Skeletal muscle tissue (tissue), 3 donors: ENCODE measurements at regions not wholly inside any gene's neighbourhood (a gene's known extent, or its start where the extent isn't known, plus 50 kb on each side); places are given as distances from the start of the nearest gene placed in this dataset.

Experiments used
- H3K27ac ChIP-seq: one replicate; pipeline ENCODE4 v1.7.0; 2013; ENCODE audit warnings: mild to moderate bottlenecking, low read depth, low read length, inconsistent platforms
- H3K27me3 ChIP-seq, 3 donors: one replicate each; pipeline ENCODE4 v1.7.0; 2013; ENCODE audit warnings: low read length in 3 of 3; ENCODE audit not compliant: control insufficient read depth in 3 of 3, insufficient read depth in 3 of 3
- H3K36me3 ChIP-seq, 3 donors: one replicate each; pipeline ENCODE4 v1.7.0; 2013; ENCODE audit warnings: low read length in 3 of 3; ENCODE audit not compliant: control insufficient read depth in 3 of 3, insufficient read depth in 3 of 3
- H3K4me1 ChIP-seq, 3 donors: one replicate each; pipeline ENCODE4 v1.7.0; 2013; ENCODE audit warnings: low read length in 3 of 3, mild to moderate bottlenecking in 3 of 3; ENCODE audit not compliant: control insufficient read depth in 3 of 3, insufficient read depth in 3 of 3
- H3K4me3 ChIP-seq, 3 donors: one replicate each; pipeline ENCODE4 v1.7.0; 2013; ENCODE audit warnings: low read length in 3 of 3
- H3K9ac ChIP-seq, 3 donors: one replicate each; pipeline ENCODE4 v1.7.0; 2013; ENCODE audit warnings: low read length in 3 of 3, mild to moderate bottlenecking in 3 of 3, moderate library complexity in 2 of 3, low read depth in 1 of 3
- H3K9me3 ChIP-seq, 3 donors: one replicate each; pipeline ENCODE4 v1.7.0; 2013; ENCODE audit warnings: low read length in 3 of 3; ENCODE audit not compliant: control insufficient read depth in 3 of 3
- donor health status: Osteomylitis.

- Histone ChIP-seq H3K9me3 (no peaks in the 10 kb centered on the region), H3K4me1 (no peaks in the 10 kb centered on the region)
Measured at GRCh38 chr16:55078699-55079410, 148.2 kb downstream of the IRX5 start.

DNA sequence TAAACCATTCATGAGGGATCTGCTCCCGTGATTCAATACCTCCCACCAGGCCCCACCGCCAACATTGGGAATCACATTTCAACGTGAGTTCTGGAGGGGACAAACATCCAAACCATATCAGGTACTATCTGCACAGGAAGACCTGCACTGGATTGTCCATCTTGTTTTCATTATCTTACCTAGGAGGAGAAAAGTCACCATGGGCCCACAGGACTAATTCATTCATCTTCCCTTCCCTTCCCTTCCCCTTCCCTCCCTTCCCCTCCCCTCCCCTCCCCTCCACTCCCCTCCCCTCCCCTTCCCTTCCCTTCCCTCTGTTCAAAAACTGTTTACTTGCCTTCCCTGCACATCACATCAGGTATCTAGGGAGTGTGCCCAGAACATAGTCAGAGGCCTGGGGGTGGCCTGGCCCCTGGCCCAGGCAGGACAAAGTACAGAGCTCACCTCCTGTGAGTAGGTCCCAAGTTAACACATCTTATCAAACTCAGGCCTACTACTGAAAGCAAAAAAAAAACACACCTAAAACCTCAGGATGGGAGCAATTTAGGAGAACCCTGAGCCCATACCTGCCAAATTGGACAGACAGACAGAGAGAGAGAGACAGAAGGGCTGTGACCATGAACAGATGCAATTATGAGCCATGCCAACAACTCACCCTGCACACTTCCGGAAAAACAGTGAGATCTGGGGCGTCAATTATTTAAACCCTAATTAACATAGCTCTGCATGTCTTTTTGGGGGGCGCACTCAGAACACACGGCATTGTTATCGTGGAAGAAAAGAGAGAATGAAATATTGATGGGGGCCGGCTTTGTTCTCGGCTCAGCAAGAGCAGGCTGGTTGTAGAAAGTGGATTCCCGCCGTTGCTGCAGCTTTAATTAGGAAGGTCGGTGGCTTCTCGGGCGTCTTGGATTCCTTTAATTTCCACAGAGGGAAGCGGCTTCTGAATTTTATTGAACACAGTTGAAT lies 151.2 kb downstream of the IRX5 start:
- H3K27me3 ChIP-seq = peaks cover 0 to 9% (median 3%) of the 10 kb centered on the region in 3 donors
- H3K9ac ChIP-seq = no peak overlapping the region
- H3K4me1 ChIP-seq = no peaks in the 10 kb centered on the region
- H3K36me3 ChIP-seq = no peaks in the 10 kb centered on the region
- no peaks in the 10 kb centered on the region for H3K9me3 ChIP-seq
- no peak overlapping the region for H3K4me3 ChIP-seq
- H3K27ac ChIP-seq = no peak overlapping the region

More at GRCh38 chr16:55078699-55079410, 148.2 kb downstream of the IRX5 start:
- H3K27me3 ChIP-seq = peaks cover 0 to 9% (median 8%) of the 10 kb centered on the region in 3 donors
- no peak overlapping the region for H3K9ac ChIP-seq
- no peak overlapping the region for H3K4me3 ChIP-seq
- no peaks in the 10 kb centered on the region for H3K36me3 ChIP-seq
- no peak overlapping the region for H3K27ac ChIP-seq

GRCh38 chr16:55082591-55082976 lies 151.9 kb downstream of the IRX5 start:
- Histone ChIP-seq H3K36me3 (no peaks in the 10 kb centered on the region), H3K9ac (no peak overlapping the region), H3K27me3 (peaks cover 0 to 5% (median 3%) of the 10 kb centered on the region in 3 donors), H3K4me1 (no peaks in the 10 kb centered on the region), H3K27ac (no peak overlapping the region), H3K9me3 (no peaks in the 10 kb centered on the region), H3K4me3 (no peak overlapping the region)

DNA sequence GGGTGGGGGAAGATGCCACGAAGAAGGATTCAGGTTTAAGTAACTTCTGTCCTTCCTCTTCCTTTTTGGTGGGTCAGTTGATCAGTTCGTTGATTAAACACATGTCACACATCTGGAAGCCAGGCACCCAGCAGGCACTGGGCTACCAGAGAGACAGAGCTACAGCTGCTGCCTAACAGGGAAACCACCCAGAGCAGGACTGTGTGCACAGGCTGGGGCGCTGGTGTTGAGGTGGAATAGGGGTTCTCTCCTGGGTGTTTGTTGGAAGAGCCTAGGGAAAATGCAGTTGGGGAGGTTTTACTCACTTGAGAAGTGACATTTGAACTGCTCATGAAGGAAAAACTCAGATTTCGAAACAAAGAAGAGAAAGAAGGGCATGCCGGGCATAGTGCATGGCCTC lies 152.4 kb downstream of the IRX5 start:
- H3K27me3 ChIP-seq = peaks cover 0 to 5% (median 3%) of the 10 kb centered on the region in 3 donors
- no peaks in the 10 kb centered on the region for H3K4me1 ChIP-seq
- no peaks in the 10 kb centered on the region for H3K36me3 ChIP-seq
- H3K4me3 ChIP-seq = no peak overlapping the region
- no peak overlapping the region for H3K27ac ChIP-seq
- no peaks in the 10 kb centered on the region for H3K9me3 ChIP-seq
- no peak overlapping the region for H3K9ac ChIP-seq

GRCh38 chr16:55088098-55088497 lies 157.4 kb downstream of the IRX5 start:
- Histone ChIP-seq H3K27ac (no peak overlapping the region), H3K36me3 (no peaks in the 10 kb centered on the region), H3K4me1 (no peaks in the 10 kb centered on the region), H3K27me3 (no peaks in the 10 kb centered on the region), H3K4me3 (no peak overlapping the region), H3K9me3 (peaks cover 0 to 2% (median 0%) of the 10 kb centered on the region in 3 donors), H3K9ac (no peak overlapping the region)

DNA sequence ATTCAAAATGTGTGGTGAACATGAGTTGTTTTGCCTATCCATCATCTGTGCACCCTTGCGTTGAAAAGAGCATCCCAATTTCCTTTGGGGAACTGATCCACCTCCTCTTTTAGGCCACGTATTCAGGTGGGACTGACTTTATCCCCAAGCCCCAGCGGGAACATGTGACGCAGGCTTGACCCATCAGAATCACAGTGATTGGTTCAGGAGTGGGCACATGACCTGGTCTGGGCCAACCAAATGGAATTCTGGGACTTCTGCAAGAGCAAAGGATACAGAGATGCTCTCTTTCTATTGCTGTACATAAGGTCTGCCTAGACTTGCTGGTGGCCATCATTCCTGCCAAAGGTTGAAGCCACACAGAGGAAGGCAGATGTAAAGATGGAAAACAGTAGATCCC lies 158.9 kb downstream of the IRX5 start:
- Histone ChIP-seq H3K9ac (no peak overlapping the region), H3K27me3 (no peaks in the 10 kb centered on the region), H3K9me3 (peaks cover 0 to 2% (median 0%) of the 10 kb centered on the region in 3 donors), H3K4me3 (no peak overlapping the region), H3K27ac (no peak overlapping the region), H3K36me3 (no peaks in the 10 kb centered on the region), H3K4me1 (no peaks in the 10 kb centered on the region)

- H3K9ac ChIP-seq = no peak overlapping the region
- H3K4me3 ChIP-seq = no peak overlapping the region
- H3K9me3 ChIP-seq = peaks cover 0 to 2% (median 0%) of the 10 kb centered on the region in 3 donors
- H3K27ac ChIP-seq = no peak overlapping the region
- H3K27me3 ChIP-seq = no peaks in the 10 kb centered on the region
- no peaks in the 10 kb centered on the region for H3K36me3 ChIP-seq
- no peaks in the 10 kb centered on the region for H3K4me1 ChIP-seq
Measured at GRCh38 chr16:55091213-55091870, 160.7 kb downstream of the IRX5 start.

GRCh38 chr16:55091871-55092230 lies 161.2 kb downstream of the IRX5 start:
- Histone ChIP-seq H3K4me1 (no peaks in the 10 kb centered on the region), H3K4me3 (no peak overlapping the region), H3K27me3 (no peaks in the 10 kb centered on the region), H3K27ac (no peak overlapping the region), H3K9ac (no peak overlapping the region), H3K9me3 (peaks cover 0 to 2% (median 0%) of the 10 kb centered on the region in 3 donors), H3K36me3 (no peaks in the 10 kb centered on the region)

DNA sequence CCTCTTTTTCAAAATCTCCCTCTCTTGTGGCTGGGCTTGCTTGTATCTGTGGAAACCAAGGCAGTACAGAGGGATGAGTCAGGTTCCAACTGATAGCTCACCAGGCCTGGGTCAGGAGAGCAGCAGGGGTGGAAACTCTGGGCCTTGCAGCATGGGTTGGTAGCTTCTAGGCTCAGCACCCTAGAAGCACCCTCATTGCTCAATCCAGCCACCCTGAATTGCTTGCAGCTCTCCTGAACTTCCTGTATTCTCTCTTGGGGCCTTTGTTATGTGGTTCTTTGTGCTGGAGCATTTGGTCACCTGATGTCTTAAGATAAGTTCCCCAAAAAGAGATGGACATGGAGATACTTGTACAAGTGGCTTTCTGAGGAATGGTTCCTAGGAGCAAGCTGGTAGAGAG lies 169.4 kb downstream of the IRX5 start:
- H3K9ac ChIP-seq = no peak overlapping the region
- no peaks in the 10 kb centered on the region for H3K4me1 ChIP-seq
- no peak overlapping the region for H3K27ac ChIP-seq
- H3K4me3 ChIP-seq = no peak overlapping the region
- no peaks in the 10 kb centered on the region for H3K36me3 ChIP-seq
- H3K27me3 ChIP-seq = peaks cover 0 to 9% (median 0%) of the 10 kb centered on the region in 3 donors
- H3K9me3 ChIP-seq = peaks cover 3 to 4% (median 3%) of the 10 kb centered on the region in 3 donors
